Neuronal stem cell (in vitro differentiated cells): ENCODE measurements at regions not wholly inside any gene's neighbourhood (a gene's known extent, or its start where the extent isn't known, plus 50 kb on each side); places are given as distances from the start of the nearest gene placed in this dataset.

Experiments used
- DNase-seq: peaks from one replicate; pipeline ENCODE4 v3.0.0-alpha.2; 2013; ENCODE audit warnings: low spot score
- H2AFZ ChIP-seq: one replicate; pipeline ENCODE4 v1.6.1; 2013; ENCODE audit warnings: mild to moderate bottlenecking, low read length, inconsistent platforms
- H2AK5ac ChIP-seq: 2 replicates; pipeline ENCODE4 v1.6.1; 2013; ENCODE audit warnings: low read depth, mild to moderate bottlenecking, inconsistent platforms, low read length, moderate library complexity, mixed read lengths
- H2BK120ac ChIP-seq: 2 replicates; pipeline ENCODE4 v1.6.1; 2013; ENCODE audit warnings: low read depth, mild to moderate bottlenecking, inconsistent platforms, low read length, moderate library complexity, mixed read lengths
- H2BK12ac ChIP-seq: one replicate; pipeline ENCODE4 v1.6.1; 2013; ENCODE audit warnings: low read length, inconsistent platforms
- H2BK15ac ChIP-seq: 2 replicates; pipeline ENCODE4 v1.6.1; 2013; ENCODE audit warnings: mild to moderate bottlenecking, low read length, inconsistent platforms, mixed read lengths
- H2BK5ac ChIP-seq: one replicate; pipeline ENCODE4 v1.6.1; 2013; ENCODE audit warnings: inconsistent platforms, mild to moderate bottlenecking, low read length, moderate library complexity
- H3K14ac ChIP-seq: one replicate; pipeline ENCODE4 v1.6.1; 2013; ENCODE audit warnings: low read length, inconsistent platforms
- H3K18ac ChIP-seq: 2 replicates; pipeline ENCODE4 v1.6.1; 2013; ENCODE audit warnings: low read length, inconsistent platforms
- H3K23ac ChIP-seq: 2 replicates; pipeline ENCODE4 v1.6.1; 2013; ENCODE audit warnings: low read depth, mild to moderate bottlenecking, mixed read lengths, low read length, inconsistent platforms; ENCODE audit not compliant: poor library complexity
- H3K27ac ChIP-seq: replicated peaks from 3 replicates; pipeline ENCODE4 v1.5.1; 2013; ENCODE audit warnings: low read length, inconsistent platforms
- H3K27me3 ChIP-seq, 3 experiments: 2 replicates each; pipeline ENCODE4 v1.6.1; 2013; ENCODE audit warnings: low read length in 3 of 3, mild to moderate bottlenecking in 2 of 3, inconsistent platforms in 1 of 3, low read depth in 1 of 3, mixed read lengths in 1 of 3, moderate library complexity in 1 of 3; ENCODE audit not compliant: control insufficient read depth in 3 of 3, insufficient read depth in 3 of 3
- H3K36me3 ChIP-seq, 2 donors: replicated peaks in 1 of 2; 2 replicates each; pipeline ENCODE4 v1.6.1; 2013; ENCODE audit warnings: low read length in 2 of 2; ENCODE audit not compliant: control insufficient read depth in 2 of 2, insufficient read depth in 2 of 2
- H3K4ac ChIP-seq: 2 replicates; pipeline ENCODE4 v1.6.1; 2013; ENCODE audit warnings: inconsistent platforms, mild to moderate bottlenecking, low read length, moderate library complexity
- H3K4me1 ChIP-seq, 2 donors: 1 replicate in 1 of 2; 2 replicates in 1 of 2; pipeline ENCODE4 v1.6.1; 2013; ENCODE audit warnings: low read length in 2 of 2, low read depth in 1 of 2; ENCODE audit not compliant: control insufficient read depth in 2 of 2, insufficient read depth in 1 of 2
- H3K4me2 ChIP-seq: one replicate; pipeline ENCODE4 v1.6.1; 2013; ENCODE audit warnings: mild to moderate bottlenecking, low read length, inconsistent platforms; ENCODE audit not compliant: insufficient read depth, poor library complexity, severe bottlenecking
- H3K4me3 ChIP-seq, 2 donors: 2 replicates each; pipeline ENCODE4 v1.5.1; 2013; ENCODE audit warnings: low read length in 2 of 2, mild to moderate bottlenecking in 2 of 2, inconsistent platforms in 1 of 2, moderate library complexity in 1 of 2
- H3K79me1 ChIP-seq: one replicate; pipeline ENCODE4 v1.6.1; 2013; ENCODE audit warnings: low read depth, mild to moderate bottlenecking, inconsistent platforms, low read length, moderate library complexity
- H3K9ac ChIP-seq: one replicate; pipeline ENCODE4 v1.6.1; 2013; ENCODE audit warnings: mild to moderate bottlenecking, low read depth, low read length, inconsistent platforms; ENCODE audit not compliant: poor library complexity
- H3K9me3 ChIP-seq, 2 donors: replicated peaks in 1 of 2; 2 replicates each; pipeline versions ENCODE3 to v1.6.1; 2013; ENCODE audit warnings: low read length in 2 of 2, mild to moderate bottlenecking in 2 of 2, inconsistent platforms in 1 of 2, low read depth in 1 of 2, mixed read lengths in 1 of 2, moderate library complexity in 1 of 2; ENCODE audit not compliant: control insufficient read depth in 2 of 2, insufficient read depth in 1 of 2
- H4K8ac ChIP-seq: one replicate; pipeline ENCODE4 v1.6.1; 2013; ENCODE audit warnings: low read depth, mild to moderate bottlenecking, inconsistent platforms, low read length, moderate library complexity
- H4K91ac ChIP-seq: one replicate; pipeline ENCODE4 v1.6.1; 2013; ENCODE audit warnings: low read length, low read depth, mild to moderate bottlenecking, inconsistent platforms; ENCODE audit not compliant: poor library complexity
- WGBS, 2 donors: extraction: QIAGEN DNeasy Blood & Tissue Kit; methylation state at CpG; one replicate each; pipeline ENCODE4 v1.1.7; 2013; ENCODE audit warnings: missing lambda C conversion rate in 2 of 2, mixed read lengths in 1 of 2; ENCODE audit not compliant: insufficient read length in 2 of 2, insufficient replicate concordance in 1 of 2; ENCODE audit errors: extremely low coverage in 2 of 2; 5-methylcytosine and 5-hydroxymethylcytosine counted together

DNA sequence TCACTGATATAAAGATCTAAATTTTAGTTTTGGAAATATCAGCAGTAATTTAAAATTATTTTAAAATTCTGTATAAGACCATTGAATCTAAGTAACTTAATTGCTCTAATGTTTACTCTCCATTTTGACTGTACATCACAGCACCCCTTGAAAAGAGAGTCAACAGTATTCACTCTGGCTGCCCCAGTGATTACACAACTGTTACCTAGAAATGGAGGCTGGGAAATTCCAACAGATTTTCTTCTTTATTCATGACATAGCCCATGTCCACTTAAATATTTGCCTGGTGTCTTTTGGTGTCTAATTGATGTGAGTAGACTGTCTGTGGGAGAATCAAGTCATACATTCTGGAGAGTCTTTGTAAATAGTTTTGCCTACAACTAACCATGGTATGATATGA, 301.8 kb upstream of the CDH6 start:
- no peak for DNase-seq
- no peak overlapping the region for H2AFZ ChIP-seq
- H4K8ac ChIP-seq: no peak overlapping the region
- H3K18ac ChIP-seq: no peak overlapping the region
- no peak overlapping the region for H4K91ac ChIP-seq
- H3K27me3 ChIP-seq: no peaks in the 10 kb centered on the region
- no peak overlapping the region for H2AK5ac ChIP-seq
- H3K9ac ChIP-seq: no peak overlapping the region
- H3K4ac ChIP-seq: no peak overlapping the region
- no peak overlapping the region for H2BK120ac ChIP-seq
- H3K4me2 ChIP-seq: no peak overlapping the region
- H2BK5ac ChIP-seq: no peak overlapping the region
- no peak overlapping the region for H2BK15ac ChIP-seq
- H3K4me1 ChIP-seq: no peaks in the 10 kb centered on the region
- H3K36me3 ChIP-seq: no peaks in the 10 kb centered on the region
- H3K9me3 ChIP-seq: no peaks in the 10 kb centered on the region
- no peak overlapping the region for H3K14ac ChIP-seq
- no peak overlapping the region for H2BK12ac ChIP-seq
- H3K23ac ChIP-seq: no peak overlapping the region
- H3K27ac ChIP-seq: no peak overlapping the region
- H3K79me1 ChIP-seq: no peaks in the 10 kb centered on the region
- no peak overlapping the region for H3K4me3 ChIP-seq

DNA sequence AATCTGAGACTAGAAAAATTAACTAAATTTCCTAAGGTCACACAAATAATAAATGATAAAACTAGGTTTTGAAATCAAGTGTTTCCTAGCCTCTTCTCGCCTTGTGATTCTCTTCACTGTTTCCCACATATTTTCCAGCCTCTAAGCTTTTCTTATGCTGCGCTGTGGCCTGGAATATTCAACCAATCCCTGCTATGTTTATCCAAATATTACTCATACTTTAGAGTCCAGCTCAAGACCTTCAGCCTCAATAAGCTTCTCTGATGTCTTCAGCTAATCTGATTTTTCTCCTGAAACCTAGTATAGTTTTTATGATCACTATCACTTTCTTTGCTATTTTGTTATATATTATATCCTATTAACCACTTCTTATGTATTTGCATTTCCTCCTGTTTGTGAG, 303.1 kb upstream of the CDH6 start:
- H3K4ac ChIP-seq: no peak overlapping the region
- H3K14ac ChIP-seq: no peak overlapping the region
- no peak overlapping the region for H4K8ac ChIP-seq
- H3K79me1 ChIP-seq: no peaks in the 10 kb centered on the region
- WGBS, 2 donors: no CpG with 5 or more reads among the region's 2 CpGs
- no peaks in the 10 kb centered on the region for H3K9me3 ChIP-seq
- H2BK5ac ChIP-seq: no peak overlapping the region
- no peak overlapping the region for H2AK5ac ChIP-seq
- no peaks in the 10 kb centered on the region for H3K36me3 ChIP-seq
- no peak overlapping the region for H4K91ac ChIP-seq
- H3K18ac ChIP-seq: no peak overlapping the region
- no peak overlapping the region for H2BK120ac ChIP-seq
- H3K27me3 ChIP-seq: no peaks in the 10 kb centered on the region
- no peak overlapping the region for H3K4me2 ChIP-seq
- no peak overlapping the region for H3K27ac ChIP-seq
- no peak overlapping the region for H2BK12ac ChIP-seq
- H2AFZ ChIP-seq: no peak overlapping the region
- DNase-seq: no peak
- no peak overlapping the region for H3K23ac ChIP-seq
- H3K4me1 ChIP-seq: no peaks in the 10 kb centered on the region
- H3K9ac ChIP-seq: no peak overlapping the region
- H2BK15ac ChIP-seq: no peak overlapping the region
- no peak overlapping the region for H3K4me3 ChIP-seq

DNA sequence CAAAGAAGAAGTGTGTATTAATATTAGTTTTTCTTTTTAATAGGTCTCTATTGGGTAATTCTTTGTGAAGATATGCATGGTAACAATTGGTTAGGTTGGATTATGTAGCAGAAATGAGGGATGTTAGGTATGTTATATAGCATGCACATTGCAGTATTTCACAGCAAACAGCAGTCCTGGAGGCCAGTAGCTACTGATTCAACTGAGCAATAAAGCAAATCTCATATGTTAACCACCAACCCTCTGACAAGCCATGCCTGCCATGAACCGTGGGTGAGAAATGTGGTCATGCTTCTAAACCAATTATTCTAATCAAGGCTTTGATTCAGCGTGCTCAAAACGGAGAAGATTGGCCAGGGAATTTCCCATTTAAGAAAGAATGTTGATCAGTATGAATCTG, 313.0 kb upstream of the CDH6 start:
- Histone ChIP-seq H3K4me1 (no peaks in the 10 kb centered on the region), H3K4ac (no peak overlapping the region), H2BK120ac (no peak overlapping the region), H3K14ac (no peak overlapping the region), H3K79me1 (no peaks in the 10 kb centered on the region), H3K4me2 (no peak overlapping the region), H2AFZ (no peak overlapping the region), H3K9me3 (peaks cover 2 to 4% of the 10 kb centered on the region in 2 donors), H3K18ac (no peak overlapping the region), H2BK5ac (no peak overlapping the region), H3K4me3 (no peak overlapping the region), H4K8ac (no peak overlapping the region), H2BK15ac (no peak overlapping the region), H3K23ac (no peak overlapping the region), H3K36me3 (no peaks in the 10 kb centered on the region), H2BK12ac (no peak overlapping the region), H3K27me3 (no peaks in the 10 kb centered on the region), H3K9ac (no peak overlapping the region), H2AK5ac (no peak overlapping the region), H3K27ac (no peak overlapping the region), H4K91ac (no peak overlapping the region)
- WGBS, 2 donors: no CpG with 5 or more reads among the region's 3 CpGs
- no peak for DNase-seq

DNA sequence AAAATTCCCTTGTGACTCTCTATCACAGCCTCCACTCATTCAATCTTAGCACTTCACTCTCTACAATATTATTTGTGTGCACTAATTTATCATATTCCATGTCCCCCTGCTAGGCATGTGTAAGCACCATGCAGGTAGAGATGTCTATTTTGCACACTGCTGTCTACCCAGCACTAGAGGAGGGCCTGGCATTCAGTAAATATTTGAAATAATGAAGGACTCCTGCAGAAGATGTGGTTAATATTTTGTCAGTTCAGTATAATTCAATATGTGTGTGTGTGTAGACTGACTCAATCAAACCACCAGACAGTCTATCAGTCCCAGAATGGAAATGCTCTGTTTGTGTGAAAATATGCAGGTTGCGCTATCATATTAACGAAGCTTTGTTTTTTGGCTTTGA, 313.6 kb upstream of the CDH6 start:
- DNase-seq: no peak

More for the DNA sequence above, 313.6 kb upstream of the CDH6 start:
- Histone ChIP-seq H3K27ac (no peak overlapping the region), H4K91ac (no peak overlapping the region), H3K27me3 (no peaks in the 10 kb centered on the region), H3K4me3 (no peak overlapping the region), H2BK15ac (no peak overlapping the region), H3K79me1 (no peaks in the 10 kb centered on the region), H2AK5ac (no peak overlapping the region), H3K4ac (no peak overlapping the region), H3K18ac (no peak overlapping the region), H2AFZ (no peak overlapping the region), H3K23ac (no peak overlapping the region), H3K4me2 (no peak overlapping the region), H4K8ac (no peak overlapping the region), H2BK120ac (no peak overlapping the region), H2BK12ac (no peak overlapping the region), H3K9ac (no peak overlapping the region), H3K36me3 (no peaks in the 10 kb centered on the region), H3K14ac (no peak overlapping the region), H3K9me3 (peaks cover 2 to 4% of the 10 kb centered on the region in 2 donors), H3K4me1 (no peaks in the 10 kb centered on the region), H2BK5ac (no peak overlapping the region)
- WGBS, 2 donors: no CpG with 5 or more reads among the region's 2 CpGs
